Right lobe of liver (tissue), 4 donors: ENCODE measurements at regions not wholly inside any gene's neighbourhood (a gene's known extent, or its start where the extent isn't known, plus 50 kb on each side); places are given as distances from the start of the nearest gene placed in this dataset.

ENCODE experiments used
- POLR2A ChIP-seq: fragments of 450-650 bp; IDR thresholded peaks from one replicate; pipeline ENCODE4 v1.6.1; 2017; ENCODE audit warnings: antibody characterized with exemption, mild to moderate bottlenecking
- TF ChIP-seq, protein P1 (sequence below), 4 donors: fragments of 200-600 bp in 3 of 4; fragments of 450-650 bp in 1 of 4; IDR thresholded peaks; one replicate each; pipeline versions ENCODE4 v1.5.1 to v1.8.0; 2016 to 2022; ENCODE audit warnings: antibody characterized with exemption in 4 of 4, mild to moderate bottlenecking in 2 of 4
- donor health status: DM: no; HTN: no; CAD: no.
- donor health status: DM: no; HTN: no; CAD: no.
- donor health status: DM: no; HTN: yes; CAD: no.

- TF ChIP-seq, protein P1, sequence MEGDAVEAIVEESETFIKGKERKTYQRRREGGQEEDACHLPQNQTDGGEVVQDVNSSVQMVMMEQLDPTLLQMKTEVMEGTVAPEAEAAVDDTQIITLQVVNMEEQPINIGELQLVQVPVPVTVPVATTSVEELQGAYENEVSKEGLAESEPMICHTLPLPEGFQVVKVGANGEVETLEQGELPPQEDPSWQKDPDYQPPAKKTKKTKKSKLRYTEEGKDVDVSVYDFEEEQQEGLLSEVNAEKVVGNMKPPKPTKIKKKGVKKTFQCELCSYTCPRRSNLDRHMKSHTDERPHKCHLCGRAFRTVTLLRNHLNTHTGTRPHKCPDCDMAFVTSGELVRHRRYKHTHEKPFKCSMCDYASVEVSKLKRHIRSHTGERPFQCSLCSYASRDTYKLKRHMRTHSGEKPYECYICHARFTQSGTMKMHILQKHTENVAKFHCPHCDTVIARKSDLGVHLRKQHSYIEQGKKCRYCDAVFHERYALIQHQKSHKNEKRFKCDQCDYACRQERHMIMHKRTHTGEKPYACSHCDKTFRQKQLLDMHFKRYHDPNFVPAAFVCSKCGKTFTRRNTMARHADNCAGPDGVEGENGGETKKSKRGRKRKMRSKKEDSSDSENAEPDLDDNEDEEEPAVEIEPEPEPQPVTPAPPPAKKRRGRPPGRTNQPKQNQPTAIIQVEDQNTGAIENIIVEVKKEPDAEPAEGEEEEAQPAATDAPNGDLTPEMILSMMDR (IDR thresholded peaks at IDR 0.05): no peak
- no peak for TF ChIP-seq POLR2A
These were observed 114.3 kb downstream of the C1D start for GRCh38 chr2:67948506-67948905.
